Progenitor cell of endocrine pancreas (in vitro differentiated cells): ENCODE measurements at regions not wholly inside any gene's neighbourhood (a gene's known extent, or its start where the extent isn't known, plus 50 kb on each side); places are given as distances from the start of the nearest gene placed in this dataset.

Source experiments
- DNase-seq: peaks from one replicate; pipeline ENCODE4 v3.0.0; 2021; ENCODE audit warnings: low spot score; ENCODE audit not compliant: unreplicated experiment
- H3K27ac Mint-ChIP-seq: 2 replicates; pipeline ENCODE4 v1.8.0; 2021; ENCODE audit warnings: mild to moderate bottlenecking, moderate library complexity, mixed read lengths
- H3K27me3 Mint-ChIP-seq: 2 replicates; pipeline ENCODE4 v1.8.0; 2021; ENCODE audit warnings: mixed read lengths
- H3K36me3 Mint-ChIP-seq: 2 replicates; pipeline ENCODE4 v1.8.0; 2022; ENCODE audit warnings: mixed read lengths; ENCODE audit not compliant: insufficient read depth
- H3K4me1 Mint-ChIP-seq: 2 replicates; pipeline ENCODE4 v1.8.0; 2021; ENCODE audit warnings: low read depth, mixed read lengths
- H3K4me3 Mint-ChIP-seq: 2 replicates; pipeline ENCODE4 v1.8.0; 2021; ENCODE audit warnings: low read depth, mild to moderate bottlenecking, moderate library complexity, mixed read lengths
- H3K9me3 Mint-ChIP-seq: 2 replicates; pipeline ENCODE4 v1.8.0; 2021; ENCODE audit warnings: low read depth, mixed read lengths
- TF ChIP-seq, protein P1 (sequence below): fragments of 200-600 bp; sonication (generic); IDR thresholded peaks from one replicate; pipeline ENCODE4 v1.5.0; 2021; ENCODE audit warnings: antibody characterized with exemption, mild to moderate bottlenecking; ENCODE audit not compliant: unreplicated experiment

DNA sequence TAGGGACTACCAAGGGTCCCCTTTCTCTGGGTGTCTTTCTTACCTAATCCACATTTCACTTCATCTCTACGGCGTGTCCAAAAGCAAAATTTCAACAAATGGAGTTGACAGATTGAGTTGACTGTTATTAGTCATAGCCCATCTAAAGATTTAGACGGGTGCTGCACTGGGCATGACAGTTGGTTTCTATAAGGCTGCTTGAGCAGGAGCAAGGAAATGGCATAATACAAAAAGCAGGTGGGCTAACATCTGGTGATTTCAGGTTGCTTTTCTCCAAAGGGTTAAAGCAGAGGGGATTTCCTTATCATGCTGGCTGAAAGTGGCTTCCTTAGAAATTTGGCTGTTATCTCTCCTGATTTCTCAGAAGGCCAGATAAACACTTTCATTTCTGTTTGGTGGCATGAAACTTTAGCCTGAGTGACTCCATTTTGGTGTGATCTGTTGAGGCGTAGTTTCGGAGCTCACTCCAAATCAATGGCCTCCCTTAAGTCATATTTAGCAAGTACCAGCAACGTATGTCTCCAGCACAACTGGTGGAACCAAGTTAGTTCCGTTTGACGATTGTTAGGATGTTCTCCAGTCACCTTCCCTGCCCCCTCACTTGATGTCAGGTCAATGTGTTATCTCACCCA, 440.4 kb downstream of the FGF9 start:
- DNase-seq, result no peak
- TF ChIP-seq, protein P1, sequence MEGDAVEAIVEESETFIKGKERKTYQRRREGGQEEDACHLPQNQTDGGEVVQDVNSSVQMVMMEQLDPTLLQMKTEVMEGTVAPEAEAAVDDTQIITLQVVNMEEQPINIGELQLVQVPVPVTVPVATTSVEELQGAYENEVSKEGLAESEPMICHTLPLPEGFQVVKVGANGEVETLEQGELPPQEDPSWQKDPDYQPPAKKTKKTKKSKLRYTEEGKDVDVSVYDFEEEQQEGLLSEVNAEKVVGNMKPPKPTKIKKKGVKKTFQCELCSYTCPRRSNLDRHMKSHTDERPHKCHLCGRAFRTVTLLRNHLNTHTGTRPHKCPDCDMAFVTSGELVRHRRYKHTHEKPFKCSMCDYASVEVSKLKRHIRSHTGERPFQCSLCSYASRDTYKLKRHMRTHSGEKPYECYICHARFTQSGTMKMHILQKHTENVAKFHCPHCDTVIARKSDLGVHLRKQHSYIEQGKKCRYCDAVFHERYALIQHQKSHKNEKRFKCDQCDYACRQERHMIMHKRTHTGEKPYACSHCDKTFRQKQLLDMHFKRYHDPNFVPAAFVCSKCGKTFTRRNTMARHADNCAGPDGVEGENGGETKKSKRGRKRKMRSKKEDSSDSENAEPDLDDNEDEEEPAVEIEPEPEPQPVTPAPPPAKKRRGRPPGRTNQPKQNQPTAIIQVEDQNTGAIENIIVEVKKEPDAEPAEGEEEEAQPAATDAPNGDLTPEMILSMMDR, result no peak
- Mint-ChIP-seq H3K27me3 (no peaks in the 10 kb centered on the region), H3K27ac (no peak overlapping the region), H3K9me3 (no peaks in the 10 kb centered on the region), H3K4me3 (no peak overlapping the region), H3K4me1 (peaks cover 30% of the 10 kb centered on the region), H3K36me3 (peaks cover 6% of the 10 kb centered on the region)

- no peak overlapping the region for H3K27ac Mint-ChIP-seq
- no peaks in the 10 kb centered on the region for H3K9me3 Mint-ChIP-seq
Measured at GRCh38 chr13:22111961-22112360, 441.1 kb downstream of the FGF9 start.

GRCh38 chr13:22112956-22113745, 442.3 kb downstream of the FGF9 start:
- Mint-ChIP-seq H3K27me3 (no peaks in the 10 kb centered on the region), H3K27ac (no peak overlapping the region), H3K9me3 (no peaks in the 10 kb centered on the region), H3K4me1 (peaks cover 13% of the 10 kb centered on the region), H3K36me3 (peaks cover 6% of the 10 kb centered on the region), H3K4me3 (no peak overlapping the region)
- TF ChIP-seq, protein P1, result no peak
- no peak for DNase-seq

More at GRCh38 chr13:22111961-22112360, 441.1 kb downstream of the FGF9 start:
- no peak for DNase-seq
- Mint-ChIP-seq H3K4me3 (no peak overlapping the region), H3K36me3 (peaks cover 6% of the 10 kb centered on the region), H3K4me1 (peaks cover 25% of the 10 kb centered on the region), H3K27me3 (no peaks in the 10 kb centered on the region)
- TF ChIP-seq, protein P1, result no peak

- H3K4me1 Mint-ChIP-seq, result peaks cover 8% of the 10 kb centered on the region
- H3K9me3 Mint-ChIP-seq, result no peaks in the 10 kb centered on the region
- TF ChIP-seq, protein P1, result no peak
- no peak overlapping the region for H3K27ac Mint-ChIP-seq
- no peaks in the 10 kb centered on the region for H3K27me3 Mint-ChIP-seq
- DNase-seq, result no peak
- peaks cover 6% of the 10 kb centered on the region for H3K36me3 Mint-ChIP-seq
- no peak overlapping the region for H3K4me3 Mint-ChIP-seq
Measured at GRCh38 chr13:22114630-22115311, 443.9 kb downstream of the FGF9 start.

DNA sequence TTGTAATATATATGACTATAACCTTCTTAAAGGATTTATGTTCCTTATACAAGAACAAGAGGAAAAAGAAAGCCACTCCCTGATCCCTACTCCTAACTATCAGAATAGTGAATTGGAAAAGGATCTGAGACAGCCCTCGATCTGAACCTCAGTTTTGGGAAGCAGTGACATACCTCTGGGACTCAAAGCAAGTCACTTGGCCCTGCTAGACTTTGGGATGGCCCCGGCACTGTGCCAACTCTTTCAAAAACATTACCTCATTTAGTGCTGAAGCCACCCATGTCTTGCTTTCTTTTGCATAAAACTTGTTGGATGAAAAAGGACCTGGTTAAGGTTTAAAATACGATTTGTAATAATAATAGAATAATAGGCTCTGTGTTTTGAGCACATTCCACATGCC, 447.3 kb downstream of the FGF9 start:
- H3K27ac Mint-ChIP-seq, result no peak overlapping the region
- peaks cover 3% of the 10 kb centered on the region for H3K36me3 Mint-ChIP-seq
- TF ChIP-seq, protein P1, result no peak
- H3K9me3 Mint-ChIP-seq, result no peaks in the 10 kb centered on the region
- H3K4me1 Mint-ChIP-seq, result peaks cover 5% of the 10 kb centered on the region
- H3K4me3 Mint-ChIP-seq, result no peak overlapping the region
- H3K27me3 Mint-ChIP-seq, result no peaks in the 10 kb centered on the region
- DNase-seq, result no peak
